AG04450 (cell line): ENCODE measurements at regions not wholly inside any gene's neighbourhood (a gene's known extent, or its start where the extent isn't known, plus 50 kb on each side); places are given as distances from the start of the nearest gene placed in this dataset.

Experiments used
- CTCF ChIA-PET: fragments of 300-600, 350-600 bp; formaldehyde crosslinking; extraction: SDS; loops from one replicate; lab custom pipeline; 2022; ENCODE audit warnings: antibody characterized with exemption, inconsistent platforms; lab: Charles Lee
- POLR2A ChIA-PET: fragments of 350-600 bp; formaldehyde crosslinking; extraction: SDS; loops from one replicate; lab custom pipeline; 2021; ENCODE audit warnings: antibody characterized with exemption, inconsistent platforms; lab: Yijun Ruan, JAX
- DNase-seq: peaks from one replicate; pipeline ENCODE4 v3.0.0-alpha.2; 2011; ENCODE audit warnings: low read depth, low spot score
- H3K27ac ChIP-seq: one replicate; pipeline ENCODE4 v1.5.1; 2012; ENCODE audit warnings: low read depth, low read length, control low read depth
- H3K27me3 ChIP-seq: one replicate; pipeline ENCODE4 v1.6.0; 2012; ENCODE audit warnings: low read length; ENCODE audit not compliant: control insufficient read depth, insufficient read depth
- H3K4me3 ChIP-seq: 2 replicates; pipeline ENCODE4 v1.5.1; 2011; ENCODE audit warnings: mild to moderate bottlenecking, low read depth, low read length, control low read depth
- H3K9me3 ChIP-seq: 2 replicates; pipeline ENCODE4 v1.5.1; 2012; ENCODE audit warnings: low read length; ENCODE audit not compliant: control insufficient read depth, insufficient read depth
- CTCF ChIP-seq: IDR thresholded peaks from 2 replicates; pipeline ENCODE4 v1.5.1; 2011; ENCODE audit warnings: low read depth, low read length, control low read depth, inconsistent platforms

- H3K27me3 ChIP-seq = no peaks in the 10 kb centered on the region
- ChIA-PET POLR2A (no interaction called here), CTCF (no interaction called here)
- peak; percentile 53 for DNase-seq
- H3K9me3 ChIP-seq = no peaks in the 10 kb centered on the region
- no peak overlapping the region for H3K4me3 ChIP-seq
- TF ChIP-seq CTCF = no peak
- H3K27ac ChIP-seq = no peak overlapping the region
These were observed 78.1 kb upstream of the PHYHIPL start for GRCh38 chr10:59098387-59098786.

- TF ChIP-seq CTCF = no peak
- ChIA-PET CTCF (no interaction called here), POLR2A (no interaction called here)
- DNase-seq = peak; percentile 15
- H3K9me3 ChIP-seq = no peaks in the 10 kb centered on the region
- no peaks in the 10 kb centered on the region for H3K27me3 ChIP-seq
- no peak overlapping the region for H3K27ac ChIP-seq
- no peak overlapping the region for H3K4me3 ChIP-seq
These were observed 77.5 kb upstream of the PHYHIPL start for GRCh38 chr10:59098831-59099452.

GRCh38 chr10:59099481-59099880, 77.0 kb upstream of the PHYHIPL start:
- DNase-seq = no peak
- no peak overlapping the region for H3K27ac ChIP-seq
- no peak for TF ChIP-seq CTCF
- H3K9me3 ChIP-seq = no peaks in the 10 kb centered on the region
- CTCF ChIA-PET = no interaction called here
- H3K27me3 ChIP-seq = no peaks in the 10 kb centered on the region
- no peak overlapping the region for H3K4me3 ChIP-seq
- POLR2A ChIA-PET = no interaction called here

DNA sequence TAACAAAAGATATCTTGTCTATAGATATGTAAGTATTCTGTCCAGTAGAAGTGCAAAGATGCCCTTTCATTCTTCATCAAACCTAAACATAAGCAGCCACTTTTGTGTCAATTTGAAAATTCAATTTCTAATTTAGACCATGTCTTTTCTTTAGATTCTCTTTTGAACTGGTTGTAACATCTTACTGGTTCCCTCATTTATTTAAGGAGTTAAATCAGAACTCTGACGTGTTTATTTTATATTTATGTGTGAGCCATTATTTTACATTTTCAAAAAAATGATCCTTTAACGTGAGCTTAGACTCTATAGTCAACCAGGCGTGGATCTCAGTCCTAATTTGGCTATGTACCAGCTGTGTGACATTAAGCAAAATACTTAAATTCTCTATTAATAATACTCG, 74.0 kb upstream of the PHYHIPL start:
- no peak for DNase-seq
- H3K9me3 ChIP-seq = no peaks in the 10 kb centered on the region
- TF ChIP-seq CTCF = no peak
- H3K27me3 ChIP-seq = no peaks in the 10 kb centered on the region
- CTCF ChIA-PET = no interaction called here
- POLR2A ChIA-PET = no interaction called here
- H3K27ac ChIP-seq = no peak overlapping the region
- no peak overlapping the region for H3K4me3 ChIP-seq

DNA sequence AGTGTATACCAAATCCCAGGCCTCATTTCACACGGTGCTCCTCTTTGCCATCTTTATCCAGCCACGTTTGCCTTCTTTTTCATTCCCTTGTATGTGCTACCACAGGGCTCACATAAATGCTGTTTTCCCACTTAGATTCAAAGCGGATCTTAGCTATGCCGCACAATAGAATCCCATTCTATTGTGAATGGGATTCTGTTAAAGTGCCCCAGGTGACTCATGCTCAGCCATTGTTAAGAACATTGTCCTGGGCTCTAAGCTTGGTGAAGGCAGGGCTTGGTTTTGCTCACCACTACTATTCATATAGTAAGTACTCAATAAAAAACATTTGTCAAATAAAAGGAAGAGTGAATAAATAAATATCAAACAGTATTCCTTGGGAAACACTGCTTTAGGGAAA, 72.3 kb upstream of the PHYHIPL start:
- ChIA-PET CTCF (no interaction called here), POLR2A (no interaction called here)
- no peak for TF ChIP-seq CTCF

More for the DNA sequence above, 72.3 kb upstream of the PHYHIPL start:
- Histone ChIP-seq H3K27me3 (no peaks in the 10 kb centered on the region), H3K27ac (no peak overlapping the region), H3K9me3 (no peaks in the 10 kb centered on the region), H3K4me3 (no peak overlapping the region)
- DNase-seq = no peak
